ENCODE measurements at regions not wholly inside any gene's neighbourhood (a gene's known extent, or its start where the extent isn't known, plus 50 kb on each side); places are given as distances from the start of the nearest gene placed in this dataset.

- H3K4me1 ChIP-seq (replicated peaks in 1 of 4; ENCODE audit: control insufficient read depth in 3 of 4, insufficient read depth in 4 of 4, low read length in 3 of 4) = no peaks in the 10 kb centered on the region
- H3K9ac ChIP-seq (replicated peaks in 1 of 4; ENCODE audit: extremely low read depth in 1 of 4, low read depth in 3 of 4, low read length in 3 of 4) = no peak overlapping the region
- H3K18ac ChIP-seq (ENCODE audit: extremely low read depth, low read length) = no peak overlapping the region
- H2BK15ac ChIP-seq (ENCODE audit: low read length) = no peak overlapping the region
- H3K79me1 ChIP-seq (ENCODE audit: low read depth, low read length) = no peaks in the 10 kb centered on the region
- no peak overlapping the region for H3K4ac ChIP-seq (replicated peaks; ENCODE audit: insufficient read length, low read depth, low read length)
- no peaks in the 10 kb centered on the region for H3K9me3 ChIP-seq (ENCODE audit: insufficient read depth in 2 of 2, low read depth in 1 of 2, low read length in 1 of 2)
- H3K23me2 ChIP-seq (ENCODE audit: low read depth, low read length) = no peaks in the 10 kb centered on the region
- H3K79me2 ChIP-seq (ENCODE audit: control insufficient read depth in 1 of 2, insufficient read depth in 2 of 2, low read length in 2 of 2) = no peaks in the 10 kb centered on the region
- H2BK5ac ChIP-seq (ENCODE audit: low read depth, low read length) = no peak overlapping the region
- H3K56ac ChIP-seq (replicated peaks; ENCODE audit: insufficient read length, low read depth, low read length) = no peak overlapping the region
- H4K20me1 ChIP-seq (replicated peaks in 1 of 2; ENCODE audit: control insufficient read depth in 1 of 2, insufficient read depth in 2 of 2, low read length in 2 of 2) = no peaks in the 10 kb centered on the region
- H3K4me2 ChIP-seq (ENCODE audit: insufficient read depth in 1 of 2, low read depth in 2 of 2, low read length in 2 of 2) = no peak overlapping the region
- 95% methylated on average over 1 of the region's 1 CpG; no CpG with 5 or more reads in 1 of the 2 experiments for WGBS, 2 experiments (ENCODE audit: extremely low coverage in 1 of 2, insufficient coverage in 1 of 2, insufficient read length in 1 of 2, insufficient replicate concordance in 2 of 2, low coverage in 1 of 2, low lambda C conversion rate in 2 of 2, missing lambda C conversion rate in 1 of 2)
- no peak overlapping the region for H2AFZ ChIP-seq (ENCODE audit: low read length)
- DNase-seq (ENCODE audit: low read depth in 1 of 2, low spot score in 2 of 2) (no peak), FAIRE-seq (no peak)
- H3K27ac ChIP-seq (ENCODE audit: low read depth, low read length) = no peak overlapping the region
- H4K91ac ChIP-seq (replicated peaks; ENCODE audit: insufficient read length, low read length) = no peak overlapping the region
- H3K36me3 ChIP-seq (ENCODE audit: control insufficient read depth in 2 of 4, insufficient read depth in 4 of 4, low read length in 3 of 4) = no peaks in the 10 kb centered on the region
- no peak overlapping the region for H4K5ac ChIP-seq (ENCODE audit: insufficient read length, low read depth, low read length)
- H2BK12ac ChIP-seq (ENCODE audit: low read depth, low read length) = no peak overlapping the region
- ChIA-PET POLR2A (ENCODE audit: partially characterized antibody) (no interaction called here), CTCF (ENCODE audit: partially characterized antibody) (interaction anchor here (0.7 kb wide), 1 partner anchor 9 kb away, joined by 3 read pairs; no protein-coding TSS in a partner anchor)
- H3K4me3 ChIP-seq (ENCODE audit: extremely low read depth in 1 of 4, insufficient read depth in 2 of 4, low read depth in 3 of 4, low read length in 4 of 4) = no peak overlapping the region
- H3K27me3 ChIP-seq (replicated peaks in 1 of 4; ENCODE audit: control insufficient read depth in 3 of 4, extremely low read depth in 1 of 4, insufficient read depth in 3 of 4, low read length in 3 of 4) = no peaks in the 10 kb centered on the region
- no peak overlapping the region for H2BK120ac ChIP-seq (replicated peaks; ENCODE audit: low read depth, low read length)
- no peak overlapping the region for H4K8ac ChIP-seq (ENCODE audit: extremely low read depth, insufficient read depth, low read length)
- no peak overlapping the region for H2AK5ac ChIP-seq (ENCODE audit: low read depth, low read length)
- no peak overlapping the region for H3K23ac ChIP-seq (ENCODE audit: insufficient read length)
- no peak overlapping the region for H2BK20ac ChIP-seq (ENCODE audit: low read length)
- no peak overlapping the region for H3K14ac ChIP-seq (ENCODE audit: insufficient read length)
- no peak for TF ChIP-seq NRF1 (IDR thresholded peaks at IDR 0.05; ENCODE audit: low read depth, low read length)
These were observed 784.0 kb downstream of the ZPLD1 start for GRCh38 chr3:103218793-103219192.
